HG03469 (cell line): ENCODE measurements at regions not wholly inside any gene's neighbourhood (a gene's known extent, or its start where the extent isn't known, plus 50 kb on each side); places are given as distances from the start of the nearest gene placed in this dataset.
"Not testable (repeated sequence)": the region's sequence is repeated elsewhere in the genome, so short reads cannot be mapped to it uniquely, and the experiment has no call there.

Experiments used
- ATAC-seq: cut with Tn5 transposase; IDR thresholded peaks from one replicate; pipeline ENCODE4 v1.9.1; 2021; ENCODE audit warnings: mild to moderate bottlenecking, moderate library complexity, moderate number of reproducible peaks; ENCODE audit not compliant: unreplicated experiment

GRCh38 chr5:85647349-85648127, 970.2 kb upstream of the COX7C start:
- no peak for ATAC-seq

- ATAC-seq, result no peak
Observed at GRCh38 chr5:85648495-85648894, 969.2 kb upstream of the COX7C start.

- no peak for ATAC-seq
Observed at GRCh38 chr5:85651731-85652130, 966.0 kb upstream of the COX7C start.

- not testable (repeated sequence) for ATAC-seq
Observed at GRCh38 chr5:85654144-85654543, 963.6 kb upstream of the COX7C start.

- ATAC-seq, result no peak
Observed at GRCh38 chr5:85656050-85656449, 961.7 kb upstream of the COX7C start.

GRCh38 chr5:85657328-85657727, 960.4 kb upstream of the COX7C start:
- not testable (repeated sequence) for ATAC-seq

- ATAC-seq, result not testable (repeated sequence)
Observed at GRCh38 chr5:85662969-85663707, 954.6 kb upstream of the COX7C start.

GRCh38 chr5:85663708-85664031, 954.1 kb upstream of the COX7C start:
- no peak for ATAC-seq

- no peak for ATAC-seq
Observed at GRCh38 chr5:85670417-85670816, 947.3 kb upstream of the COX7C start.

GRCh38 chr5:85671223-85671970, 946.3 kb upstream of the COX7C start:
- ATAC-seq, result no peak

GRCh38 chr5:85681871-85682270, 935.9 kb upstream of the COX7C start:
- ATAC-seq, result no peak

- no peak for ATAC-seq
Observed at GRCh38 chr5:85684351-85684750, 933.4 kb upstream of the COX7C start.

GRCh38 chr5:85703296-85703695, 914.4 kb upstream of the COX7C start:
- no peak for ATAC-seq

GRCh38 chr5:85709728-85710127, 908.0 kb upstream of the COX7C start:
- no peak for ATAC-seq

- ATAC-seq, result no peak
Observed at GRCh38 chr5:85716344-85717202, 901.2 kb upstream of the COX7C start.

GRCh38 chr5:85717203-85717563, 900.6 kb upstream of the COX7C start:
- ATAC-seq, result no peak

GRCh38 chr5:85732185-85732584, 885.6 kb upstream of the COX7C start:
- ATAC-seq, result no peak

GRCh38 chr5:85741972-85742371, 875.8 kb upstream of the COX7C start:
- ATAC-seq, result no peak

GRCh38 chr5:85760519-85760918, 857.2 kb upstream of the COX7C start:
- ATAC-seq, result no peak

GRCh38 chr5:85769347-85769746, 848.4 kb upstream of the COX7C start:
- no peak for ATAC-seq

- ATAC-seq, result no peak
Observed at GRCh38 chr5:85784746-85785145, 833.0 kb upstream of the COX7C start.
